Activated naive CD8-positive, alpha-beta T cell treated with anti-CD3 and anti-CD28 coated beads, Interleukin-2, amount 10 ng/mL, durations not matched to agents 7 days and 5 days (primary cell): ENCODE measurements at regions not wholly inside any gene's neighbourhood (a gene's known extent, or its start where the extent isn't known, plus 50 kb on each side); places are given as distances from the start of the nearest gene placed in this dataset.

ENCODE experiments used
- ATAC-seq: fragments of 150-1000 bp; cut with Tn5 transposase; one replicate; pipeline ENCODE4 v1.10.0; 2021; ENCODE audit warnings: low read depth, moderate library complexity
- POLR2A ChIA-PET: fragments of 350-600 bp; sonication (Branson Sonifier 250); formaldehyde crosslinking; loops from one replicate; lab custom pipeline; 2021; ENCODE audit warnings: antibody characterized with exemption; lab: Charles Lee
- DNase-seq: peaks from one replicate; pipeline ENCODE4 v3.0.0; 2021
- H3K27ac Mint-ChIP-seq: one replicate; pipeline ENCODE4 v1.8.0; 2022; ENCODE audit warnings: mild to moderate bottlenecking, mixed read lengths
- H3K27me3 Mint-ChIP-seq: one replicate; pipeline ENCODE4 v1.8.0; 2022; ENCODE audit warnings: mild to moderate bottlenecking, moderate library complexity, mixed read lengths
- H3K36me3 Mint-ChIP-seq: one replicate; pipeline ENCODE4 v1.8.0; 2021; ENCODE audit warnings: mild to moderate bottlenecking, mixed read lengths
- H3K4me1 Mint-ChIP-seq: one replicate; pipeline ENCODE4 v1.8.0; 2021; ENCODE audit warnings: mixed read lengths
- H3K4me3 Mint-ChIP-seq: one replicate; pipeline ENCODE4 v1.8.0; 2022; ENCODE audit warnings: mild to moderate bottlenecking, moderate library complexity, mixed read lengths
- H3K9me3 Mint-ChIP-seq: one replicate; pipeline ENCODE4 v1.8.0; 2021; ENCODE audit warnings: mixed read lengths

DNA sequence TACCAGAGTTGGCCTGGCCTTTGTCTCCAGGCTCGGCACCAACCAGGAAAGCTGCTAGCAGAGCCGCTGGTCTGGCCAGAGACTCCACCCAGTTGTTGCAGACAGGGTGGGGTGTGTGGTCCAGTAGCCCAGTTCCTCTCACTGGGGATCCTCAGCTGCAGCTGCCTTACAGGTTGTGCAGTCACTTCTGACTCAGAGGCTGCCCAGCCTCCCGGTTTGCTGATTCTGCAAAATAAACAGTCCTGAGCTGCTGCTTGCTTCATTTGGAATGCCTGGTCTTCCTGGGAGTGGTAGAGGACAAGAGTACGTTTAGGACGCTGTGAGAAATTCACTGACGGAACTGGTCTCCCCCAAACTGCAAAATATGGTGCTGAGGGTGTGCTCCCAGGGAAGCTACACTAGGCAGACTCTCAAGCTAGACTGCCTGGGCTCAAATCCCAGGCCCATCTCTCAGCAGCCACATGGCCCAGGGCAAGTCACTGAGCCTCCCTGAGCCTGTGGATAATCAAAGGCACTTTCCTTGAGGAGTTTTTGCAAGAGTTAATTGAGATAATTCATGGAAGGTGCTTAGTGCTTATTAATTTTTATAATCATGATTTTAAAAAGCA, 246.1 kb downstream of the TFAP2C start:
- H3K27ac Mint-ChIP-seq: no peak overlapping the region
- POLR2A ChIA-PET: no interaction called here
- H3K27me3 Mint-ChIP-seq: no peaks in the 10 kb centered on the region
- no peaks in the 10 kb centered on the region for H3K4me1 Mint-ChIP-seq
- H3K4me3 Mint-ChIP-seq: no peak overlapping the region
- H3K36me3 Mint-ChIP-seq: no peaks in the 10 kb centered on the region
- H3K9me3 Mint-ChIP-seq: no peaks in the 10 kb centered on the region
- ATAC-seq (no peak), DNase-seq (no peak)

DNA sequence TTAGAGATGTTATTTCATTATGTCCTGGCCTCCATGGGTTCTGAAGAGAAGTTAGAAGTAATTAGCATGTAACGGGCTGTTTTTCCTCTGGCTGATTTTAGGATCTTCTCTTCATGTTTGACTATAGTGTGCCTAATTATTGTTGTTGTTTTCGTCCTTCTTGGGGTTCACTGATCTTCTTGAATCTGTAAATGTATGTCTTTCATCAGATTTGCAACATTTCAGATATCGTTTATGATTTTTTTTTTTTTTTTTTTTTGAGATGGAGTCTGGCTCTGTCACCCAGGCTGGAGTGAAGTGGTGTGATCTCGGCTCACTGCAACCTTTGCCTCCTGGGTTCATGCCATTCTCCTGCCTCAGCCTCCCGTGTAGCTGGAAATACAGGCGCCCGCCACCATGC, 246.7 kb downstream of the TFAP2C start:
- H3K27me3 Mint-ChIP-seq: no peaks in the 10 kb centered on the region
- H3K9me3 Mint-ChIP-seq: no peaks in the 10 kb centered on the region
- ATAC-seq (no peak), DNase-seq (no peak)
- no peak overlapping the region for H3K4me3 Mint-ChIP-seq
- POLR2A ChIA-PET: no interaction called here
- H3K4me1 Mint-ChIP-seq: no peaks in the 10 kb centered on the region
- H3K27ac Mint-ChIP-seq: no peak overlapping the region
- H3K36me3 Mint-ChIP-seq: no peaks in the 10 kb centered on the region

DNA sequence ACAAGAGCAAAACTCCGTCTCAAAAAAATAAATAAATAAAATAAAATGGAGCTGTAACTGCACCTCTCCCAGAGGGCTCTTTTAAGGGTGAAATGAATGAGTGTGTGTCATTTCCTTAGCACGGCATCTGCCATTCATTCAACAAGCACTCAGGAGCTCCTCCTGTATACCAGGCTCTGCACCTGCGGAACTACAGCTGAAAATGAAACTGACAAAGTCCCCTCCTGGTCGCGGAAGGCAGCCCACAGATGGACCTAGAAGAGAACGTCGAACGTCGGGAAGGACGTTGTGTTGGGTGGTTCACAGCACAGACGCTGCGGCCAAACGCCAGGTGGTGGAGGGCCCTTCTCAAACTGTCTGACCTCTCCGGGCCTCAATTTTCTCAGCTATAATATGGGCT, 256.4 kb downstream of the TFAP2C start:
- no peaks in the 10 kb centered on the region for H3K36me3 Mint-ChIP-seq
- peaks cover 2% of the 10 kb centered on the region for H3K27me3 Mint-ChIP-seq
- H3K4me3 Mint-ChIP-seq: no peak overlapping the region
- no peak for ATAC-seq
- POLR2A ChIA-PET: no interaction called here
- DNase-seq: no peak
- H3K27ac Mint-ChIP-seq: no peak overlapping the region
- no peaks in the 10 kb centered on the region for H3K9me3 Mint-ChIP-seq
- H3K4me1 Mint-ChIP-seq: no peaks in the 10 kb centered on the region

DNA sequence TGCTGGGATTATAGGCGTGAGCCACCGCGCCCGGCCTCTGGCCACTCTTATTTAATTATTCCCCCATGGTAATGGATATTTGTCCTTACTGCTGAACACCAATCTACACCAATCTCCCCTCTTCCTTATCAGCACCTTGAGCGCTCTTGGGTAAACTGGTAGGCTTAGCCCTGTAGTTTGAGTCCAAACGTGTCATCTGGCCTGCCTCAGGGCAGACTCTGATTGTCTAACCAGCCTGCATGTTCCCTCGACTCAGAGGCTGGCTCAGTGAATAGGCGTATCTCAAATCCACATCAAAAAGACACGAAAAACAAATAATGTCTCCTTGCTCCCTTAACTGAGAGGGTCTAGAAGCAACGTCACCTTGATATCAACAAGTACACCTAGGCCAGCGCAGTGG, 260.9 kb downstream of the TFAP2C start:
- no peak for DNase-seq
- POLR2A ChIA-PET: no interaction called here
- no peak overlapping the region for H3K4me3 Mint-ChIP-seq
- H3K9me3 Mint-ChIP-seq: peaks cover 6% of the 10 kb centered on the region
- H3K36me3 Mint-ChIP-seq: peaks cover 5% of the 10 kb centered on the region
- H3K27me3 Mint-ChIP-seq: no peaks in the 10 kb centered on the region
- ATAC-seq: no peak
- H3K4me1 Mint-ChIP-seq: peaks cover 5% of the 10 kb centered on the region
- H3K27ac Mint-ChIP-seq: no peak overlapping the region

DNA sequence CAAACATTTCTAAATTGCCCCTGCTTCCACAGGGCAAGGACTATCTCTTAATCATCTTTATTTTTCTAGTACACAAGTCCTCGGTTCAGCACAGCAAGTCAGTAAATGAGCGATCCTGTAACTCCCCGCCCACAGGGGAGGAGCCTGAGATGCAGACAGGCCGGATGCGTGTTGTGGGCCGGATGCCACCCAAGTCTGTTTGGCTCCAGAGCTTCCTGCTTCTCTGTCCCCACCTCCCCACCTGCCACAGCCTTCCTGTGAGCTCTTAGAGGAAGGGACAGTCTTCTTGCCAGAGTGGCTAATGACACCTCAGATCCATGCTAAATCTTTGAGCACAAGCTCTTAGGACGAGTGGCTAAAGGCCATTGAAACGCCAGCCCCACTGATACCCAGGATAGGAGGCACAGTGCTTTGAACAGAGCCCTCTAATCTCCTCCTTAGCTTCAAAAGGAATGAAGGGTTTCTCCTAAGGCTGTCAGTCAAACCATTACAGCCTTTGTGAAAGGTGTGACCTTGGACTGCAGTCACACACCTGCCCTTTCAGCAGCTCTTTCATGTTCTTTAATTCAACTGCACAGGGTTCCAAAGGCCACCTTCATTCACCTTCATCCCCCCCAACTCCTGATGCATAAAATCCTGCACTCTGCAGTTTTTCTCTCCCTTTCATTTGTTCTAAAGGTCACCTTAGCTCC, 264.3 kb downstream of the TFAP2C start:
- POLR2A ChIA-PET: interaction anchor here (0.6 kb wide), 1 partner anchor 198 kb away, joined by 7 read pairs; no protein-coding TSS in a partner anchor
- Mint-ChIP-seq H3K4me1 (peaks cover 5% of the 10 kb centered on the region), H3K27ac (peak overlapping the region; percentile 42), H3K27me3 (no peaks in the 10 kb centered on the region), H3K36me3 (peaks cover 5% of the 10 kb centered on the region), H3K4me3 (no peak overlapping the region), H3K9me3 (peaks cover 11% of the 10 kb centered on the region)
- peak; percentile 51 for DNase-seq
- peak; percentile 95 for ATAC-seq

DNA sequence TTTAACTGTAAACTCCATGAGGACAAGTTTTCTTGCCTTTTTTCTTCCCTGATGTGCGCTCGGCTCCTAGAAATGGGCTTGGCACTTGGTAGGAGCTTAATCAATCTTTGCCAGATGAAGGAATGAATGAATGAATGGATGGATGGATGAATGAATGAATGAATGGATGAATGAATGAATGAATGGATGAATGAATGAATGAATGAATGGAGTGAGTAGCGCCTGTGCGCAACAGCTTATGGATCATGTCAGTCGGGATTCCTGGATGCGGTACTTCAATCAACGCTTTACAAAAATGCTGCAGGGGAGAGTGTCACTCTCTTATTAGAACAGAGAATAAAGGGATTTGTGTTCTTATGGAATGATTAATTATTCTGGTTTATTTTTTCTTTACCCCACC, 267.3 kb downstream of the TFAP2C start:
- peaks cover 3% of the 10 kb centered on the region for H3K27me3 Mint-ChIP-seq
- ATAC-seq (no peak), DNase-seq (no peak)
- H3K4me3 Mint-ChIP-seq: no peak overlapping the region
- H3K27ac Mint-ChIP-seq: no peak overlapping the region
- POLR2A ChIA-PET: no interaction called here
- peaks cover 16% of the 10 kb centered on the region for H3K9me3 Mint-ChIP-seq
- peaks cover 5% of the 10 kb centered on the region for H3K4me1 Mint-ChIP-seq
- peaks cover 5% of the 10 kb centered on the region for H3K36me3 Mint-ChIP-seq

DNA sequence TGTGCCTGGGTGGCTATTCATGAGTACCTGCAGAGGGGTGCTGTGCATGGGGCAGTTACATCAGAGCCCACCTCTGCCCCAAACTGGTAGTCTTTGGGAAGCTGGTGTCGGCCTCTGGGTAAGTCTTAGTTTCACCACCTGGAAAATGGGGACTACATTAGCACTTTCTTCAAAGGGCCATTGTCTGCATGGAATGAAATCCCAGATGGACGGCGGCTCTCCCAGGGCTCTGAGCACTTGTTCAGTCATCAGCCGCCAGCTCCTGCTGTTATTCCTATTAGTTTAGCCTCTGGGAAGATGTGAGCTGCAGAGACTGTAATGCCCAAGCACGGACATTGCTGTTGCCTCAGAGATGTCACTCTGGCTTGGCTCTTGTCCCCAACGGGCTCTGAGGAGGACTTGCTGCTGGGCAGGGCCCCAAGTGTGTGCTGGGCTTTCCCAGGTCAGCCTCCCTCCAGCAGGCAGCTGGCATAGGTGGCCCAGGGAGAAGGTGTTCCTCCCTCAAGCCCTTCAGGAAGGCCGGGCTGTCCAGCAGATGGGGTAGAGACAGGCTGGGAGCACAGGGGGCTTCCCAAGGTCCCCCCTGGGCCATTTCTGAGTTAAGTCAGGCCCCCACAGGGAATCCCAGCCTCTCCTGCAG, 268.3 kb downstream of the TFAP2C start:
- Mint-ChIP-seq H3K27ac (no peak overlapping the region), H3K36me3 (peaks cover 5% of the 10 kb centered on the region), H3K4me3 (no peak overlapping the region), H3K9me3 (peaks cover 16% of the 10 kb centered on the region), H3K4me1 (peaks cover 5% of the 10 kb centered on the region), H3K27me3 (peaks cover 3% of the 10 kb centered on the region)
- DNase-seq: no peak
- ATAC-seq: no peak
- POLR2A ChIA-PET: no interaction called here

DNA sequence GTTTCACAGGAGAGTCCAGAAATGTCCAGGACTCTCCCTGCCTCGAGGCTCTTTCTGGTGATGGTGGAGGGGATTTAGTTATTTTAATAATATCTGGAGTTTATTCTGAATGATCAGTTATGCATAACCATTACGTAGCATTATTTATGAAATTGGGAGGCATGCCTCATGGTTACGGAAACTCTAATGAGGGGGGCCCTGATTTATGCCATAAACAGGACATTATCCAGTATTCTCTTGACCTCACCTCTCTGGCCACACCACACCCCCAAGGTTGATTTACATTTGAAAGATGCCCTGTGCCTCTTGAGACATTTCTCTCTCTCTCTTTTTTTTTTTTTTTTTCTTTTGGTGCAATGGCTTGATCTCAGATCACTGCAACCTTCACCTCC, 268.8 kb downstream of the TFAP2C start:
- no peak for ATAC-seq
- H3K36me3 Mint-ChIP-seq: peaks cover 4% of the 10 kb centered on the region
- no peak for DNase-seq
- H3K27ac Mint-ChIP-seq: no peak overlapping the region
- no peak overlapping the region for H3K4me3 Mint-ChIP-seq
- peaks cover 15% of the 10 kb centered on the region for H3K9me3 Mint-ChIP-seq
- H3K4me1 Mint-ChIP-seq: peaks cover 5% of the 10 kb centered on the region
- POLR2A ChIA-PET: no interaction called here
- peaks cover 3% of the 10 kb centered on the region for H3K27me3 Mint-ChIP-seq

DNA sequence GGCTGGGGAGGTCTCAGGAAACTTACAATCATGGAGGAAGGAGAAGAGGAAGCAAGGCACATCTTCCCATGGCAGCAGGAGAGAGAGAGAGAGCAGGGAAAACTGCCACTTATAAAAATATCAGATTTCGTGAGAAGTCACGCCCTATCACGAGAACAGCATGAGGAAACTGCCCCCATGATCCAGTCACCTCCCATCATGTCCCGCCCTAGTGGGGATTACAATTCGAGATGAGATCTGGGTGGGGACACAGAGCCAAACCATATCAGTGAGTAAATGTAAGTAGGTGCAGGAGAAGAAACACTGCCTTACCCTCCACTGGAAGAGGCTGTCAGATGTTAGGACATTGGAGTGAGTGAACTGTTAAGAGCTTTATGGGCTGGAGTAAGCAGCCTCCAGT, 270.4 kb downstream of the TFAP2C start:
- Mint-ChIP-seq H3K27ac (no peak overlapping the region), H3K27me3 (peaks cover 3% of the 10 kb centered on the region), H3K9me3 (peaks cover 10% of the 10 kb centered on the region), H3K4me1 (no peaks in the 10 kb centered on the region), H3K4me3 (no peak overlapping the region), H3K36me3 (no peaks in the 10 kb centered on the region)
- no peak for ATAC-seq
- POLR2A ChIA-PET: no interaction called here
- no peak for DNase-seq

DNA sequence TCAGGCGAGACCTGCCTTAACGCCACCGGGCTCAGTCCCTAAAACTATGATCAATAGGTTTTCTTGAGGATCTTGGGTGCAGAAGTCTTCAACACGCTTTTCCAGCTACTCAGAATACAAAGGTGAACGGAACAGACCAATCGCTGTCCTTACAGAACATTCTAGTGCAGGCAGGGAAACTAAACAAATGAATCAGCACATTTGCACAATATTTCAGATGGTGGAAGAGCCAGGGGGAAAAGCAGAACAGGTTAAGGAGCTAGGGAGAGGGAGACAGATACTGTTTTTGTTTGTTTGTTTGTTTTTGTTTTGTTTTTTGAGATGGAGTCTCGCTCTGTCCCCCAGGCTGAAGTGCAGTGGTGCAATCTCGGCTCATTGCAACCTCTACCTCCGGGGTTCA, 271.1 kb downstream of the TFAP2C start:
- Mint-ChIP-seq H3K27me3 (peaks cover 3% of the 10 kb centered on the region), H3K36me3 (no peaks in the 10 kb centered on the region), H3K4me3 (no peak overlapping the region), H3K9me3 (peaks cover 7% of the 10 kb centered on the region), H3K4me1 (no peaks in the 10 kb centered on the region), H3K27ac (no peak overlapping the region)
- no peak for DNase-seq
- POLR2A ChIA-PET: no interaction called here
- ATAC-seq: no peak

DNA sequence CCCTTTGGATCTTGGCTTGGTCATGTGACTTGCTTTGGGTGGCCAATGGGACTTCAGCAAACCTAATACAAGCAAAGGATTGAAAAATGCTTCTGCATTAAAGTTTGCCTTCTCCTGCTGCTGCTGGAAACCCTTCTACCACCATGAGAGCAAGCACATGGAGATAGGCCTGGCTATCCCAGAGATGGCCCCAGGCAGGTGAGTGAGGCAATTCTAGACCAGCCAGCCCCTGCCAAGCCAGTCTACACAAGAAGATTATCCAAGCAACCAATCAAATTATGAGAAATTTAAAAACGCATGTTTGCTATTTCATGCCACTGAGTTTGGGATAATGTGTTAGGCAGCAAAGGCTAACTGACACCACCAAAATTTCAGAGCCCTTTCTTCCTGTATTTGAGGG, 274.3 kb downstream of the TFAP2C start:
- Mint-ChIP-seq H3K27ac (no peak overlapping the region), H3K36me3 (no peaks in the 10 kb centered on the region), H3K4me1 (no peaks in the 10 kb centered on the region), H3K4me3 (no peak overlapping the region), H3K27me3 (peaks cover 3% of the 10 kb centered on the region), H3K9me3 (peaks cover 6% of the 10 kb centered on the region)
- DNase-seq: no peak
- POLR2A ChIA-PET: no interaction called here
- ATAC-seq: no peak

DNA sequence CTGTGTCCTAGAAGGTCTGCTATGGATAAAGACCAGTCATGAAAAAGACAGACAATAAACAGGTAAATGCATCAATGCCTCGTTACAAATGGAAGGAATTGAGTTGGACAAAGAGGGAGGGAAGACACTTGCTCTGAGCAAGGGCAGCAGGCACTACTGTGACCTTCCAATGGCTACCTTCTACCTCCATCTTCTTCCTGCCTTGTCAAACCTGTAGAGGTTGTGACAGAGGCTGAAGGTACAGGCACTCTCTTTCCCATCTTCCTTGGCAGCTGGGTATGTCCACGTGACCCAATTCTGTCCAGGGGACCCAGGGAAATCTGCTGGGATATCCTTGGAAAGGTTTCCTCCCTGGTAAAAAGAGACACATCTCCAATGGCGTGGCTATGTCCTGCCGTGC, 274.8 kb downstream of the TFAP2C start:
- Mint-ChIP-seq H3K27me3 (peaks cover 3% of the 10 kb centered on the region), H3K4me1 (no peaks in the 10 kb centered on the region), H3K9me3 (peaks cover 6% of the 10 kb centered on the region), H3K36me3 (no peaks in the 10 kb centered on the region), H3K27ac (no peak overlapping the region), H3K4me3 (no peak overlapping the region)
- no peak for DNase-seq
- POLR2A ChIA-PET: no interaction called here
- ATAC-seq: no peak

DNA sequence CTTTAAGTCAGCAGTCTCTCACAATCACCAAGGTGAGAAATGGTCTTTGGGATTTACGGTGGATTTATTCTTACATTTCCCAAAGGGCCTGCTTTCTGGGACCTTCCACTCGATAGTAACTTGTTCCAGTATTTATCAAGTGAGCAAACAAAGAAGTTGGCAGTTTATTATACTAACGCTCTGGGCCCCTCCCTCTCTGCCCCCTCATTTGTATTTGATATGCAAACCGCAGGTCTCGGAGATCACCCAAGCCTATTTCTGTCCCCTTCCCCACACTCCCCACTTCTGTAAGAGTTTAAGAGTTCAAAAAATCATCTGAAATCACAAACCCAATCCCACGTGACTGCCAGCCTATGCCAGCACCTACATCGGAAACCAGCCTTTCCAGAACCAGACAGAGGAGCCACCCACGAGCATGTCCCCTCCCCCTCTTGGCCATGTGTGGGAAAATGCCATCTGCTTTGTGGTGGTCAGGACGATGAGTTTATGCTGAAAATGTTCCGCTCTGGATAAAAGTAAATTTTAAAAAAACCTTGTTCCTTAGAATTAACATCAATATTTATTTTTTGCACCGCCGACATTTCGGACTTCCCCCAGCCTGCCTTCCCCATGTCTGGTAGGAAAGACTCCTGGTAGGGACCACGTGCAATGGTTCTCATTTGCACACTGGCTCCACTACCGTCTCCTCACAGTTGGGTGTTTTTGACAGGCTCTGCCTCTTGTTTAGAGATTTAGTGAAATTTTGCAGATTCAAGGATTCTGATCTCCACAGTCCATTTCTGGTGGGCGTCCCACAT, 281.0 kb downstream of the TFAP2C start:
- no peak overlapping the region for H3K4me3 Mint-ChIP-seq
- H3K27ac Mint-ChIP-seq: no peak overlapping the region
- H3K4me1 Mint-ChIP-seq: no peaks in the 10 kb centered on the region
- H3K36me3 Mint-ChIP-seq: no peaks in the 10 kb centered on the region
- DNase-seq (no peak), ATAC-seq (no peak)
- H3K9me3 Mint-ChIP-seq: no peaks in the 10 kb centered on the region
- H3K27me3 Mint-ChIP-seq: peaks cover 3% of the 10 kb centered on the region
- POLR2A ChIA-PET: no interaction called here
